NT2/D1 (cell line): ENCODE measurements at regions not wholly inside any gene's neighbourhood (a gene's known extent, or its start where the extent isn't known, plus 50 kb on each side); places are given as distances from the start of the nearest gene placed in this dataset.

Experiments
- DNase-seq: peaks from one replicate; pipeline ENCODE4 v3.0.0-alpha.2; 2011; ENCODE audit warnings: low read depth, low spot score
- H3K27me3 ChIP-seq: 2 replicates; pipeline ENCODE4 v1.6.0; 2011; ENCODE audit warnings: mild to moderate bottlenecking; ENCODE audit not compliant: insufficient read length, insufficient read depth
- H3K36me3 ChIP-seq: 2 replicates; pipeline ENCODE4 v1.6.1; 2011; ENCODE audit warnings: mild to moderate bottlenecking, low read length, mixed read lengths; ENCODE audit not compliant: insufficient read depth, insufficient read length
- H3K4me1 ChIP-seq: 2 replicates; pipeline ENCODE4 v1.5.1; 2011; ENCODE audit not compliant: insufficient read depth, insufficient read length
- H3K4me3 ChIP-seq: 2 replicates; pipeline ENCODE4 v1.5.1; 2011; ENCODE audit warnings: low read depth; ENCODE audit not compliant: insufficient read length
- H3K9ac ChIP-seq: 2 replicates; pipeline ENCODE4 v1.6.0; 2011; ENCODE audit warnings: low read depth; ENCODE audit not compliant: insufficient read length
- H3K9me3 ChIP-seq: 2 replicates; pipeline ENCODE4 v1.5.1; 2011; ENCODE audit warnings: mild to moderate bottlenecking, low read length; ENCODE audit not compliant: insufficient read depth
- SUZ12 ChIP-seq: IDR thresholded peaks from 2 replicates; pipeline ENCODE4 v1.6.1; 2011; ENCODE audit not compliant: insufficient read length, insufficient read depth; ENCODE audit errors: extremely low read depth
- YY1 ChIP-seq: IDR thresholded peaks from 2 replicates; pipeline ENCODE4 v1.6.1; 2011; ENCODE audit not compliant: insufficient read length, insufficient read depth
- ZNF274 ChIP-seq: IDR thresholded peaks from 2 replicates; pipeline ENCODE4 v1.6.1; 2011; ENCODE audit warnings: mild to moderate bottlenecking, low read depth, low read length

DNA sequence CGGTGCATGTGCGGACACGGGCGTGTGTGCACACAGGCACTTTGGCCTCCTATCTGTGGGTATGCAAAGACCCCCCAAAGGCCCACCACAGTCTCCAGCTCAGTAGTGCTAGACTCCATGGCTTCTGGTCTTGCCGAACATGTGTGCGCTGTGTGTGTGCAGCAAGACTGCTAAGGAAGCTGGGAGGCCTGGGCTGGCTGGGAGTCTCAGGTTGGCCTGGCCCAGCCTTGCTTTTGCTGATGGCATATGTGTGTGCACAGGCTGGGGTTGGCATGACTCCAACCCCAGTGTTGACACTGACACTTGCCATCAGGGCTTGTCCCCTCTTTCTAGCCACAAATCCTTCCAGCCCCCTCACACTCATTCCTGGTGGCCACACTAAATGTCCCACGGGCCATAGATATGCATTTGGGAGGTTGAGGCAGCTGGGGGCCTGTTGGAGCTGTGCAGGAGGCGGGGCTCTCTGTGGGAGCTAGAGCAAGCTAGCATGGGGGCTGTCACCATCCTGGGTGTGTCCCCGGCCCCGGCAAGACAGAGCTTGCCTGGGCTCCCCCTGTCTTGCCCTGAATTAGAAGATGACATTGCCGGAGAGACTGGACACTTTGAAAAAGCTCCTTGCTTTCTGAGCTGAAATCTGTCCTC is 60.9 kb upstream of the NECTIN1 start:
- Histone ChIP-seq H3K4me1 (peaks cover 27% of the 10 kb centered on the region), H3K36me3 (no peaks in the 10 kb centered on the region), H3K4me3 (no peak overlapping the region), H3K9me3 (no peaks in the 10 kb centered on the region), H3K27me3 (peaks cover 30% of the 10 kb centered on the region), H3K9ac (no peak overlapping the region)
- TF ChIP-seq ZNF274 (no peak), SUZ12 (no peak), YY1 (no peak)
- no peak for DNase-seq

DNA sequence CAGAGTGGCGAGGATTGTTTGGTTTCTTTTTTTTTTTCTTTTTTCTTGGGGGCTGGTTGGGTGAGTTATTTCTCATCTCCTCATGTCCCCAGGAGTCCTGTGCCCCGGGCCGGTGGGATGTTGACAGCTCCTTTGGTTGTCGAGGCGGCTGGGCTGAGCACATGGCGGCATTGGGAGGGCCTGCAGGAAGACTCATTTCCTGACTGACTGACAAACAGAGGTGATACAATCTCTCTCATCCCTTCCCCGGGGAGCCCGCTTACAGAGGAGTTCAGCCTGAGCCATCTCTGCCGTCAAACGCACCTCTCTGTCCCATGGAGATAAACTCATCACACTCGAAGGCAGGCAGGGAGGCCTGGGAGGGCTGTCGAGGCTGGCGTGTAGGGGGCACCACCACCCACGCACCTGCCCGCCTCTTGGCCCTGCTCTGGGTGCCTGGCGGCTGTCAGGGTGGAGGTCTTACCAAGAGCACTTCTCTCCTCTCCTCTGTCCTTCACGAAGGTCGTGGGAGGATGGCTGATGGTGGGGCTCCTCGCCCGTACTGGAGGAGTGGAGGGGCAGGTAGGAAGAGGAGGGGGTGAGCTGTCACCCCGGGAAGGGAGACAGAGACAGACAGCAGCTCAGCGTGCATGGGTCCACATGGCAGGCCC is 60.0 kb upstream of the NECTIN1 start:
- Histone ChIP-seq H3K9ac (no peak overlapping the region), H3K4me1 (peaks cover 24% of the 10 kb centered on the region), H3K9me3 (no peaks in the 10 kb centered on the region; the same call in 1 of the 2 replicates), H3K27me3 (peaks cover 22% of the 10 kb centered on the region), H3K4me3 (no peak overlapping the region), H3K36me3 (no peaks in the 10 kb centered on the region)
- no peak for DNase-seq
- no peak for TF ChIP-seq SUZ12
- no peak for TF ChIP-seq YY1
- TF ChIP-seq ZNF274, result no peak

GRCh38 chr11:119788096-119788883 is 59.3 kb upstream of the NECTIN1 start:
- peaks cover 18% of the 10 kb centered on the region for H3K27me3 ChIP-seq
- no peaks in the 10 kb centered on the region for H3K36me3 ChIP-seq
- no peak overlapping the region for H3K4me3 ChIP-seq
- DNase-seq, result no peak
- no peak for TF ChIP-seq ZNF274
- TF ChIP-seq SUZ12, result no peak
- no peak for TF ChIP-seq YY1
- no peaks in the 10 kb centered on the region; the same call in 1 of the 2 replicates for H3K9me3 ChIP-seq
- peaks cover 17% of the 10 kb centered on the region for H3K4me1 ChIP-seq
- no peak overlapping the region for H3K9ac ChIP-seq

GRCh38 chr11:119787074-119787461 is 58.1 kb upstream of the NECTIN1 start:
- TF ChIP-seq ZNF274 (no peak), YY1 (no peak), SUZ12 (no peak)
- Histone ChIP-seq H3K9ac (no peak overlapping the region), H3K9me3 (no peaks in the 10 kb centered on the region; the same call in 1 of the 2 replicates), H3K4me1 (peaks cover 21% of the 10 kb centered on the region), H3K36me3 (no peaks in the 10 kb centered on the region), H3K27me3 (peaks cover 13% of the 10 kb centered on the region), H3K4me3 (no peak overlapping the region)
- no peak for DNase-seq

DNA sequence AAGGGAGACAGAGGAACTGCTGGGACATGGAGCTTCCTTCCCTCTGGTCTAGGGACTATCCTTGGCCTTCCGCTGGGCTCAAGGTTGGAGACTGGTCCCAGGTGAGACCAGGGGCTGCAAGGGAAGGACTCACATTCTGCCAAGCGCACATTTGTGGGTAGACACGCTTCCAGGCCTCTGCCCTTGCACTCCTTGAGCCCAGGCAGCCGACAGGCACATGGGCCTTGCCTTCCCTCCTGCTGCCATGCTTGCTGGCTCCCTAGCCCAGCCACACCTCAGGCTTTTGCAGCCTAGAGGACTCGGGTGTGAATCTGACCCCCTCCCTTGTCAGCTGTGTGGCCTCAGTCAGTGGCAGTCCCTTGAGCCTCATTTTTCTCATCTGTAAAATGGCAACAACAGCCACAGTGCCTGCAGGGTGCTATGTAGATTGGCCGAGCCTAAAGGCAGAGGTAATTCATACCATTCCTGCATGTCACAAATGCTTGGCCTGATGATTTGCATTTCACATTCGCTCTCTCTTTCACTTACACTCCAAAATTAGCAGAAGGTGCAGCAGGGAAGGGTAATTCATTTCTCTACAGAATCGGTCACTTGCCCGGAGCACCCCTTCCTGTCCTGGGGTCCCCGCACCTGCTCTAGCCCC is 57.6 kb upstream of the NECTIN1 start:
- Histone ChIP-seq H3K4me1 (peaks cover 20% of the 10 kb centered on the region), H3K4me3 (no peak overlapping the region), H3K27me3 (peaks cover 13% of the 10 kb centered on the region), H3K9me3 (no peaks in the 10 kb centered on the region; the same call in 1 of the 2 replicates), H3K9ac (no peak overlapping the region), H3K36me3 (no peaks in the 10 kb centered on the region)
- DNase-seq, result no peak
- TF ChIP-seq ZNF274, result no peak
- no peak for TF ChIP-seq SUZ12
- TF ChIP-seq YY1, result no peak

DNA sequence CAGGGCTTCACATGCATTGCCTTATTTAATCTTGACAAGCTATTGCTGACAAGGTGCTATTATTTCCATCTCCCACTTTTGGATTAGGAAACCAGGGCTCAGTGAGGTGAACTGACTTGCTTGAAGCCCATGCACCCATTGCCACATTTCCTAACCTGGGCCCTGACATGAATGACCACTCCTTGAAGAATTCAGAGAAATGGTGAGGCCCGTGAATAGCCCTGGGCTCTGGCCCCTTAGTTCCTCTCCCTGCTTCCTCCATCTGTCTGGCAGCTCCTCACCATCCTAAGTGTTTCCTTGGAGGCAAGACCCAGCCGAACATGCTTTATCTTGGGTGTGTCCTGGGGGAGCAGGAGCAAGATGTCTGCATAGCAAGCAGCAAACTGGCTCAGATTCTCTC is 56.1 kb upstream of the NECTIN1 start:
- H3K4me3 ChIP-seq, result no peak overlapping the region
- peaks cover 9% of the 10 kb centered on the region for H3K27me3 ChIP-seq
- H3K4me1 ChIP-seq, result peaks cover 11% of the 10 kb centered on the region
- H3K9ac ChIP-seq, result no peak overlapping the region
- H3K9me3 ChIP-seq, result no peaks in the 10 kb centered on the region; the same call in 1 of the 2 replicates
- H3K36me3 ChIP-seq, result no peaks in the 10 kb centered on the region
- no peak for DNase-seq
- TF ChIP-seq SUZ12 (no peak), ZNF274 (no peak), YY1 (no peak)

DNA sequence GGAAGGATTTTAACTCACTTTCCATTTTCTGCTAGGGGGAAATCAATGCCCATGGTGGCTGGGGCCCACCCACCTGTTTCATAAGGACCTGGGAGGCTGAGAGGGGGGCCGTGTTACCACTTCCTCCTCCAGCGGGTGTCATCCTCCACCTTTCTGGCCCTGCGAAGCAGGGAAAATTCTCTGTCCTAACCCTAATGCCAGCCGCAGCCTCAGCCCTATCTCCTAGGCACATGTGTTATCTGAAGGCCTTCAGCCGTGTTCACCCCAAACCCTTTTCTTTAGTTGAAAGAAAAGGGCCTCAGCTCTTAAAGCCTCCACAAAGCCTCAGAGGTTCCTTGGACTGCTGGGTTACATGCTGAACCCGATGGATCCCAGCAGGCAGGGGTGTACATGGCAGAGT is 55.4 kb upstream of the NECTIN1 start:
- DNase-seq, result no peak
- Histone ChIP-seq H3K9me3 (no peaks in the 10 kb centered on the region; the same call in 1 of the 2 replicates), H3K36me3 (no peaks in the 10 kb centered on the region), H3K27me3 (peaks cover 5% of the 10 kb centered on the region), H3K4me3 (no peak overlapping the region), H3K9ac (no peak overlapping the region), H3K4me1 (peaks cover 11% of the 10 kb centered on the region)
- no peak for TF ChIP-seq SUZ12
- no peak for TF ChIP-seq YY1
- no peak for TF ChIP-seq ZNF274
